ENCODE measurements at regions not wholly inside any gene's neighbourhood (a gene's known extent, or its start where the extent isn't known, plus 50 kb on each side); places are given as distances from the start of the nearest gene placed in this dataset.

GRCh38 chr20:21016751-21017150, 89.4 kb downstream of the LINC00237 start:
- ATAC-seq, result no peak

GRCh38 chr20:21014528-21014927, 91.6 kb downstream of the LINC00237 start:
- DNase-seq (no peak), ATAC-seq (no peak)
- no peaks in the 10 kb centered on the region for H3K36me3 ChIP-seq
- peaks cover 0 to 3% (median 2%) of the 10 kb centered on the region in 3 donors for H3K27me3 ChIP-seq
- no peak overlapping the region for H3K27ac ChIP-seq
- in situ Hi-C loops (cut with MboI; ENCODE audit: low sequenced_read_pairs in 4 of 4), result no loop called here
- H3K4me3 ChIP-seq, result no peak overlapping the region
- intact Hi-C loops (cut with DNase I; ENCODE audit: low total_unique reads), result no loop called here
- TF ChIP-seq CTCF (IDR thresholded peaks at IDR 0.05 in 4 of 5, conservative IDR thresholded peaks at IDR 0.05 in 1 of 5), result no peak
- no peak for TF ChIP-seq POLR2A (IDR thresholded peaks at IDR 0.05)
- H3K9me3 ChIP-seq, result no peaks in the 10 kb centered on the region
- no peaks in the 10 kb centered on the region for H3K4me1 ChIP-seq

More at GRCh38 chr20:21016751-21017150, 89.4 kb downstream of the LINC00237 start:
- DNase-seq, result no peak
- Histone ChIP-seq H3K27ac (no peak overlapping the region), H3K4me3 (no peak overlapping the region), H3K4me1 (no peaks in the 10 kb centered on the region), H3K27me3 (peaks cover 10 to 14% (median 14%) of the 10 kb centered on the region in 3 donors), H3K36me3 (no peaks in the 10 kb centered on the region), H3K9me3 (no peaks in the 10 kb centered on the region)
- in situ Hi-C loops (cut with MboI; ENCODE audit: low sequenced_read_pairs in 4 of 4), result no loop called here
- intact Hi-C loops (cut with DNase I; ENCODE audit: low total_unique reads), result no loop called here
- TF ChIP-seq CTCF (IDR thresholded peaks at IDR 0.05 in 4 of 5, conservative IDR thresholded peaks at IDR 0.05 in 1 of 5), result no peak

GRCh38 chr20:21008951-21009350, 97.2 kb downstream of the LINC00237 start:
- Histone ChIP-seq H3K9me3 (no peaks in the 10 kb centered on the region), H3K4me1 (no peaks in the 10 kb centered on the region), H3K27ac (no peak overlapping the region), H3K36me3 (no peaks in the 10 kb centered on the region), H3K27me3 (no peaks in the 10 kb centered on the region), H3K4me3 (no peak overlapping the region)
- TF ChIP-seq CTCF (IDR thresholded peaks at IDR 0.05 in 4 of 5, conservative IDR thresholded peaks at IDR 0.05 in 1 of 5) (no peak), POLR2A (IDR thresholded peaks at IDR 0.05) (no peak)
- in situ Hi-C loops (cut with MboI; ENCODE audit: low sequenced_read_pairs in 4 of 4), result no loop called here
- intact Hi-C loops (cut with DNase I; ENCODE audit: low total_unique reads), result no loop called here
- DNase-seq (no peak), ATAC-seq (no peak)

- in situ Hi-C loops (cut with MboI; ENCODE audit: low sequenced_read_pairs in 4 of 4), result no loop called here
- Histone ChIP-seq H3K9me3 (no peaks in the 10 kb centered on the region), H3K36me3 (no peaks in the 10 kb centered on the region), H3K4me3 (no peak overlapping the region), H3K27ac (no peak overlapping the region), H3K4me1 (no peaks in the 10 kb centered on the region), H3K27me3 (no peaks in the 10 kb centered on the region)
- TF ChIP-seq CTCF (IDR thresholded peaks at IDR 0.05 in 4 of 5, conservative IDR thresholded peaks at IDR 0.05 in 1 of 5) (no peak), POLR2A (IDR thresholded peaks at IDR 0.05) (no peak)
- no peak for DNase-seq
- no peak for ATAC-seq
- intact Hi-C loops (cut with DNase I; ENCODE audit: low total_unique reads), result no loop called here
These were observed 99.5 kb downstream of the LINC00237 start for GRCh38 chr20:21006611-21007010.

GRCh38 chr20:21004386-21005076, 101.6 kb downstream of the LINC00237 start:
- H3K36me3 ChIP-seq, result no peaks in the 10 kb centered on the region
- no peak for DNase-seq
- H3K4me1 ChIP-seq, result no peaks in the 10 kb centered on the region
- intact Hi-C loops (cut with DNase I; ENCODE audit: low total_unique reads), result no loop called here
- H3K4me3 ChIP-seq, result no peak overlapping the region
- no peak overlapping the region for H3K27ac ChIP-seq
- ATAC-seq, result no peak
- H3K9me3 ChIP-seq, result no peaks in the 10 kb centered on the region
- peaks cover 0 to 2% (median 0%) of the 10 kb centered on the region in 3 donors for H3K27me3 ChIP-seq
- TF ChIP-seq POLR2A (IDR thresholded peaks at IDR 0.05), result no peak
- TF ChIP-seq CTCF (IDR thresholded peaks at IDR 0.05 in 4 of 5, conservative IDR thresholded peaks at IDR 0.05 in 1 of 5), result no peak
- in situ Hi-C loops (cut with MboI; ENCODE audit: low sequenced_read_pairs in 4 of 4), result no loop called here
